SU-DHL-6 (cell line): ENCODE measurements at regions not wholly inside any gene's neighbourhood (a gene's known extent, or its start where the extent isn't known, plus 50 kb on each side); places are given as distances from the start of the nearest gene placed in this dataset.

ENCODE experiments used
- H2AFZ ChIP-seq: fragments of 200-600 bp; sonication (generic); 2 replicates; pipeline ENCODE4 v1.6.1; 2014; ENCODE audit warnings: low read depth, mild to moderate bottlenecking, moderate library complexity, mixed read lengths, antibody characterized with exemption, low read length; ENCODE audit not compliant: severe bottlenecking
- H3F3A ChIP-seq: fragments of 200-600 bp; shearing (Covaris generic); 2 replicates; pipeline ENCODE4 v1.6.0; 2016; ENCODE audit warnings: antibody characterized with exemption, mild to moderate bottlenecking; ENCODE audit not compliant: insufficient read depth
- H3K27ac ChIP-seq: fragments of 200-600 bp; sonication (generic); 2 replicates; pipeline ENCODE4 v1.5.1; 2016; ENCODE audit warnings: low read depth, mild to moderate bottlenecking, low read length, moderate library complexity, mixed read lengths
- H3K27me3 ChIP-seq: fragments of 200-600 bp; sonication (generic), shearing (Covaris generic); 2 replicates; pipeline ENCODE4 v1.6.0; 2014; ENCODE audit warnings: mild to moderate bottlenecking, low read length
- H3K36me3 ChIP-seq: fragments of 200-600 bp; sonication (generic); 2 replicates; pipeline ENCODE4 v1.6.1; 2014; ENCODE audit warnings: mild to moderate bottlenecking, low read length, mixed read lengths
- H3K4me2 ChIP-seq: fragments of 300-600, 200-600 bp; shearing (Covaris generic), sonication (generic); 2 replicates; pipeline ENCODE4 v1.6.0; 2014; ENCODE audit warnings: low read length, low read depth, mild to moderate bottlenecking; ENCODE audit not compliant: poor library complexity, severe bottlenecking
- H3K4me3 ChIP-seq: fragments of 200-600 bp; sonication (generic); 2 replicates; pipeline ENCODE4 v1.5.1; 2014; ENCODE audit warnings: antibody characterized with exemption, low read length, mild to moderate bottlenecking, mixed read lengths; ENCODE audit not compliant: insufficient read depth, poor library complexity, severe bottlenecking
- H3K79me2 ChIP-seq: fragments of 200-600 bp; sonication (generic); 2 replicates; pipeline ENCODE4 v1.6.1; 2014; ENCODE audit warnings: mild to moderate bottlenecking, low read length, moderate library complexity; ENCODE audit not compliant: insufficient read depth
- H3K9ac ChIP-seq: fragments of 200-600 bp; sonication (generic); 2 replicates; pipeline ENCODE4 v1.7.0; 2014; ENCODE audit warnings: mild to moderate bottlenecking, low read length
- H3K9me2 ChIP-seq: fragments of 200-600 bp; sonication (generic); replicated peaks from 2 replicates; pipeline ENCODE4 v1.6.1; 2014; ENCODE audit warnings: low read length; ENCODE audit not compliant: insufficient read depth
- H3K9me3 ChIP-seq: fragments of 200-600 bp; sonication (generic); 2 replicates; pipeline ENCODE4 v1.6.1; 2014; ENCODE audit warnings: low read length, mixed read lengths; ENCODE audit not compliant: insufficient read depth
- H4K20me1 ChIP-seq: fragments of 200-600 bp; sonication (generic); 2 replicates; pipeline ENCODE4 v1.6.1; 2014; ENCODE audit warnings: low read depth, mild to moderate bottlenecking, antibody characterized with exemption, low read length, moderate library complexity, mixed read lengths
- CTCF ChIP-seq: fragments of 200-600 bp; sonication (generic); IDR thresholded peaks from one replicate; pipeline ENCODE4 v1.5.1; 2017; ENCODE audit warnings: antibody characterized with exemption, mild to moderate bottlenecking, low read length, moderate library complexity; ENCODE audit not compliant: insufficient read depth, poor library complexity, severe bottlenecking
- EZH2phosphoT487 ChIP-seq: fragments of 200-600 bp; sonication (generic), shearing (Covaris generic); conservative IDR thresholded peaks from 2 replicates; pipeline ENCODE4 v1.6.1; 2018; ENCODE audit warnings: mild to moderate bottlenecking, antibody characterized with exemption, low read length, moderate library complexity, mixed read lengths

GRCh38 chr10:130686689-130687300 is 550.6 kb downstream of the GLRX3 start:
- H3K79me2 ChIP-seq = no peaks in the 10 kb centered on the region
- no peaks in the 10 kb centered on the region for H3F3A ChIP-seq
- H3K9ac ChIP-seq = no peak overlapping the region
- H3K4me3 ChIP-seq = no peak overlapping the region
- H3K36me3 ChIP-seq = no peaks in the 10 kb centered on the region
- H3K27ac ChIP-seq = no peak overlapping the region
- no peak overlapping the region for H3K4me2 ChIP-seq
- no peaks in the 10 kb centered on the region for H3K27me3 ChIP-seq
- H3K9me2 ChIP-seq = no peaks in the 10 kb centered on the region
- no peak overlapping the region for H2AFZ ChIP-seq
- H4K20me1 ChIP-seq = no peaks in the 10 kb centered on the region
- TF ChIP-seq CTCF = no peak
- TF ChIP-seq EZH2phosphoT487 = no peak
- H3K9me3 ChIP-seq = no peaks in the 10 kb centered on the region

GRCh38 chr10:130687566-130687965 is 551.4 kb downstream of the GLRX3 start:
- Histone ChIP-seq H3F3A (no peaks in the 10 kb centered on the region), H3K27me3 (no peaks in the 10 kb centered on the region), H3K36me3 (no peaks in the 10 kb centered on the region), H3K27ac (no peak overlapping the region), H3K4me3 (no peak overlapping the region), H3K9me3 (no peaks in the 10 kb centered on the region), H3K4me2 (no peak overlapping the region), H3K79me2 (no peaks in the 10 kb centered on the region), H4K20me1 (no peaks in the 10 kb centered on the region), H2AFZ (no peak overlapping the region), H3K9ac (no peak overlapping the region), H3K9me2 (no peaks in the 10 kb centered on the region)
- no peak for TF ChIP-seq CTCF
- no peak for TF ChIP-seq EZH2phosphoT487

GRCh38 chr10:130689743-130690626 is 553.8 kb downstream of the GLRX3 start:
- H3K9me3 ChIP-seq = no peaks in the 10 kb centered on the region
- H2AFZ ChIP-seq = no peak overlapping the region
- H4K20me1 ChIP-seq = no peaks in the 10 kb centered on the region
- H3K27me3 ChIP-seq = no peaks in the 10 kb centered on the region
- no peaks in the 10 kb centered on the region for H3K36me3 ChIP-seq
- H3K4me3 ChIP-seq = no peak overlapping the region
- no peaks in the 10 kb centered on the region for H3F3A ChIP-seq
- H3K27ac ChIP-seq = no peak overlapping the region
- no peak overlapping the region for H3K9ac ChIP-seq
- no peaks in the 10 kb centered on the region for H3K9me2 ChIP-seq
- no peaks in the 10 kb centered on the region for H3K79me2 ChIP-seq
- H3K4me2 ChIP-seq = no peak overlapping the region
- TF ChIP-seq EZH2phosphoT487 (no peak), CTCF (no peak)
